ENCODE measurements at regions not wholly inside any gene's neighbourhood (a gene's known extent, or its start where the extent isn't known, plus 50 kb on each side); places are given as distances from the start of the nearest gene placed in this dataset.

DNA sequence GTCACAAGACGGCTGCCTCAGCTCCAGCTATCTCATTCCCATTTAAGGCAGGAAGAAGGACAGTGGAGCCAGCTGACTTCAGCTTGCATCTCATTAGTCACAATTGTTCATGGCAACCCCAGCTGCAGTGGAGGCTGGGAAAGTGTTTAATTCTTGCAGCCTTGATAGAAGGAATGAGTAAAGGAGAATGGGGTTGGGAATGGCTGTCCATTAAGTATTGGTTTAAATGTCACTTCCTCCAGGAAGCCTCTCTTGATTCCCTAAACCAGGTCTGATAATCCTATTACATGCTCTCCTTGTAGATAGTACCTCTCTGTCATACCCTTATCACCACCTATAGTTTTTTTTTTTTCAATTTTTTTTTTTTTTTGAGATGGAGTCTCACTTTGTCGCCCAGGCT is 166.4 kb downstream of the TFAP2C start:
- FAIRE-seq (no peak), DNase-seq (ENCODE audit: extremely low spot score, insufficient read length, low read depth) (no peak)

GRCh38 chr20:56796345-56796744 is 167.2 kb downstream of the TFAP2C start:
- DNase-seq (ENCODE audit: extremely low spot score, insufficient read length, low read depth) (no peak), FAIRE-seq (no peak)

- DNase-seq (ENCODE audit: extremely low spot score, insufficient read length, low read depth) (no peak), FAIRE-seq (no peak)
Measured at GRCh38 chr20:56797023-56797422, 167.9 kb downstream of the TFAP2C start.

- DNase-seq (ENCODE audit: extremely low spot score, insufficient read length, low read depth) (no peak), FAIRE-seq (no peak)
Measured at GRCh38 chr20:56798634-56799033, 169.5 kb downstream of the TFAP2C start.

DNA sequence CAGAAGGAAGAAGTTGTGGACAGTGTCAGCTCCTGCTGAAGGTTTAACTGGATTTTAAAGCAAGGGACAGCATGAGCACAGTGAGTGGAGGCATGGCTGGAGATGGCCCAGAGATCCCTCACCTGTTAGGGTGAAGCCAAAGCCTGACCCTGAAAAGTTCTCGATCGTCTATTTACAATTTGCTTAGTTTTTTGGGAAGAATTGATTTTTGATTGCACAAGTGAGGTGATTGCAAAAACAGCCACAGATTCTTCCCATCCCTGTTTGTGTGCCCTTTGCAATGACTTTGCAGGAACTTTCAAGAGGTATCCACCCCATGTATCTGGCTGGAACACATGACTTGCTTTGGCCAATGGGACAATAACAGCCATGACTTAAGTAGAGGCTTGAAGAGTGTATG is 170.1 kb downstream of the TFAP2C start:
- FAIRE-seq (no peak), DNase-seq (ENCODE audit: extremely low spot score, insufficient read length, low read depth) (no peak)

DNA sequence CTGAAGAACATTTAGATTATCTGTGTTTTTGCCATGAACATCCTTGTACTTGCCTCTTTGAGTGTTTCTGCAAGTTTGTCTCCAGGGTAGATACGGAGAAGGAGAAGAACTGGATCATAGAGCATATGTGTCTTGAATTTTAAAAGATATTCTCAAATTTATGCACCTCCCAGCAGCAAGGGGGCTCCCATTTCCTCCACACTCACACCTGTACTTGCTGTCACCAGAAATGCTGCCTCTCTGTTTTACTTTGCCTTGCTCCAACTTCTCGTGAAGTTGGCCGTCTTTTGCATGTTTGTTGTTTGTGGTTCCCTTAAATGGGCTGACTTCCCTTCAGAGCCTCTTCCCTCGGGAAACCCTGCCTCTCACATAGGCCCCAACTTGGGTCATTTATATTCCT is 171.0 kb downstream of the TFAP2C start:
- no peak for FAIRE-seq
- no peak for DNase-seq (ENCODE audit: extremely low spot score, insufficient read length, low read depth)

DNA sequence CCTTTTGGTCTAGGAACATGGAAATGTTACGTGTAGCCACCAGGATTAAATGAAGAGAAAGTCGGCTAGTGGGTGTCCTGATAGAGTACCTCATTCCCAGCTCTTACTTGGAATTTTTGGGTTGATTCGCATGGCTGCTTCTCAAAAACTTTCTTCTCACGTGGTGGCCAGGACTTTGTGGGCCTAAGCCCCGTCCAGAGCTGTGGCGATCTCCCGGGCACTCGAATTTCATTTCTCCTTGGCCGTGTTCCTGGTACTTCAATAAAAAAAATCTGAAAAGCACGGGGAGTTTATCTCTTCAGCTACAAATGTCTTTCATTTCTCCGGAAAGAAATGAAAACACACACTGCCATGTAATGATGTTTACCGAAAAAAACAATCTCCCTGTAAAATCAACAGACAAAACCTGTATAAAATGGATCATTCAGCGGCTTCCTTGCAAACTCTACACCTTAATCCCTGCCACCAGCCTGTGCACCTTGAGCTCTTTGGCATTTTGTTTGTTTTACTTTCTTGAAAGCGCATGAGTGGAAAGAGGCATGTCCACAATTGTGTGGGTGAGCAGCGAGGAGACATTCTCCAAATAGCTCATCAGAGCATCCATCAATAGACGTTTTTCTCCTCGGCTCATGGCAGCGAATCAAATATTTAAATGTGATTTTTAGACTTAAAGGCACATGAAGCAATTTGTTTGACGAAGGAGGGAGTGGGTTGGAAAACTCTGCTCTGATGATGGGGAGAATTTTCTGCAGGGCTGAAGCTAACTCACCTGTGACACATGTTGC is 173.1 kb downstream of the TFAP2C start:
- no peak for DNase-seq (ENCODE audit: extremely low spot score, insufficient read length, low read depth)
- no peak for FAIRE-seq

- FAIRE-seq (no peak), DNase-seq (ENCODE audit: extremely low spot score, insufficient read length, low read depth) (no peak)
Measured at GRCh38 chr20:56802805-56803204, 173.7 kb downstream of the TFAP2C start.

GRCh38 chr20:56805313-56805712 is 176.2 kb downstream of the TFAP2C start:
- DNase-seq (ENCODE audit: extremely low spot score, insufficient read length, low read depth) (no peak), FAIRE-seq (no peak)

DNA sequence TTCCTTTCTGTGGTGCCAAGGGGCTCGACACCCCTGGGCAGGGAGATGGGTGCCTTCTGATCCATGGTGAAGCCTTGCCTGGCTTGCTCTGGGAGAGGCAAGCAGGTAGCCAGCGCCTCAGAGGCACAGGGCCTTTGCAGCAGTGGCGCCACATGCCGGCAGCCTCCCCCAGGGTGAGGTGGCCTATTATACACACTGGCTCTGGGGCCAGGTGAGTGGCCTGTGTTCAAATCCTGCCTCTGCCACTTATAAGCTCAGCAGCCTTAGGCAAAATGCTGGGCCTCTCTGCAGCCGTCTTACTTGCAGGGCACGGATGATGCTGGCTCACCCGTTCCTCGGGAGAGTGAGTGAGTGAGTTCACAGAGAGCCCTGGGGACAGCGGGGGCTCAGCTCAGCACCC is 176.9 kb downstream of the TFAP2C start:
- no peak for DNase-seq (ENCODE audit: extremely low spot score, insufficient read length, low read depth)
- FAIRE-seq = no peak

GRCh38 chr20:56806952-56807517 is 177.9 kb downstream of the TFAP2C start:
- no peak for FAIRE-seq
- DNase-seq (ENCODE audit: extremely low spot score, insufficient read length, low read depth) = no peak

DNA sequence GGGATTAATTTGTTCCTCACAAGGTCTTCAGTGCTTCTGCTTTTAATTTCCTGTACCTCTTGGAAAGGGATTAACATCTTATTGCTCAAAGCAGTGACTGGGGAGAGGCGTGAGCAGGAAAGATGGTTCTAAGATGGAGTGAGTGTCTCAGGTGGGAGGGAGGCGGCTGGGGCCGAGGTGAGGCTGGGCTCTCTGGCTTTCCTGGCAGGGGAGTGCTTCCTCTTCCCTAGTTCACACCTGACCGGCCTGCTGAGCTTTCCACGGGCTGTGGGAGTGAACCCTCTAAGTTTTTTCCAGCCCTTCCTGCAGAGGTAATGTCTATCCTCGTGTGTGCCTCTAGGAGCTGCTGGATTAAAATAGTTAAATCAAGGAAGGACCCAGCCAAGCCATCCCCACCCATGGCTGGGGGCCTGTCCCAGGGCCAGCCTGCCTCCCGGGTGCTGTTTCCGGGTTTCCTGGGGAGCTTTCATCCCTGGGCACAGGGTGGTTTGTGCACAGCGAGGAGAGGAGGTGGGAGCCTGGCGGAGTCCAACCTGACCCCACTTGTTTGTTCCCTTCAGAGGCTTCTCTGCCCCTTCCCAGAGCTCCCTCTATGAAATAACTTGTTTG is 179.1 kb downstream of the TFAP2C start:
- DNase-seq (ENCODE audit: extremely low spot score, insufficient read length, low read depth) (no peak), FAIRE-seq (no peak)

- FAIRE-seq (no peak), DNase-seq (ENCODE audit: extremely low spot score, insufficient read length, low read depth) (no peak)
Measured at GRCh38 chr20:56808732-56809131, 179.6 kb downstream of the TFAP2C start.

- DNase-seq (ENCODE audit: extremely low spot score, insufficient read length, low read depth) (no peak), FAIRE-seq (no peak)
Measured at GRCh38 chr20:56809668-56810067, 180.6 kb downstream of the TFAP2C start.

DNA sequence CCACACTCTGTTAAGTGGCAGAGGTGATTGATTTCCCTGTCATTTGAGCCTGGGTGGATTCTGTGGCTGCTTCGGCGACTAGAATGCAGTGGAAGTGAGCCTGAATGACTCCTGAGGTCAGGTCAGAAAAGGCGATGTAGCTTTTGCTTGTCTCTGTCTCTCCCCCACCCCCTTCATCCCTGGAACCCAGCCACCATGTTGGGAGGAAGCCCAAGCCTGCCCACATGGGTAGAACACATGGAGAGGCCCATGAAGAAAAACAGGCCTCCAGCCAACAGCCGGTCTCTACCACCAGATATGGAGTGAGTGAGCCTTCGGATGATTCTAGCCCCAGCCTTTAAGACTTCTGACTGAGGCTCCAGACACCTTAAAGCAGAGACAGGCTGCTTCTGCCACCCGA is 181.0 kb downstream of the TFAP2C start:
- no peak for DNase-seq (ENCODE audit: extremely low spot score, insufficient read length, low read depth)
- FAIRE-seq = no peak

DNA sequence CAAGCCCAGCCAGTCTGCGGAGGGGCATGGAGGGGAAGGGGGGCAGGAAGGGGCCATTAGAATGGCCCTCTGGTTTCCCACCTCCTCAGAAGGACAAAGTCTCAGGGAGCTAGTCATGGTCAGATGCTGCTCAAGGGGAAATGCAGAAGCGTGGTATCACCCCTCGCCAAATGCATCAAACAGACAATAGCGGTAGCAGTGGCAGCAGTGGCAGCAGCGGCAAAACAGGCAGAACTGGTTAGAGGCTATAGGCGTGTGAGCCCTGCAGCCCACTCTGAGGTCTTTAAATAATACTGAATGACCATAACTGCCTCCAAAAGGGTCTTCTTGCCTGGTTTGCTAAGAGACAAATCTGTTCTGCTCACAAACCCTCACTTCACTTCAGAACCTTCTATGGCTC is 186.7 kb downstream of the TFAP2C start:
- FAIRE-seq (no peak), DNase-seq (ENCODE audit: extremely low spot score, insufficient read length, low read depth) (no peak)

DNA sequence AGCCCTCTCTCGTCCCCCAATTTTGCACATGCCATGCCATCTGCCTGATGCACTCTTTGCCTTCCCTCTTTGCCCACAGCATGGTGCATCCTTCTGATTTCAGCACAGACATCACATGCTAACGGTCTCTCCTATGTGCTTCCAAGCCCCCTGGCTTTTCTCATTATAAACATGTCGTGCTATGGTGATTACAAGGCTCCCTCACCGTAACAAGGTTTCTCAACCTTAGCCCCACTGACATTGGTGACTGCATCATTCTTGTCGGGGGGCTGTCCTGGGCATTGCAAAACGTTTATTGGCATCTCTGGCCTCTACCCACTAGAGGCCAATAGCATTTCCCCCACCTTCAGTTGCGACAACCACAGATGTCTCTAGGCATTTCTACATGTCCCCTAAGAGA is 187.2 kb downstream of the TFAP2C start:
- no peak for DNase-seq (ENCODE audit: extremely low spot score, insufficient read length, low read depth)
- no peak for FAIRE-seq

GRCh38 chr20:56817780-56818675 is 188.9 kb downstream of the TFAP2C start:
- FAIRE-seq (no peak), DNase-seq (ENCODE audit: extremely low spot score, insufficient read length, low read depth) (no peak)

DNA sequence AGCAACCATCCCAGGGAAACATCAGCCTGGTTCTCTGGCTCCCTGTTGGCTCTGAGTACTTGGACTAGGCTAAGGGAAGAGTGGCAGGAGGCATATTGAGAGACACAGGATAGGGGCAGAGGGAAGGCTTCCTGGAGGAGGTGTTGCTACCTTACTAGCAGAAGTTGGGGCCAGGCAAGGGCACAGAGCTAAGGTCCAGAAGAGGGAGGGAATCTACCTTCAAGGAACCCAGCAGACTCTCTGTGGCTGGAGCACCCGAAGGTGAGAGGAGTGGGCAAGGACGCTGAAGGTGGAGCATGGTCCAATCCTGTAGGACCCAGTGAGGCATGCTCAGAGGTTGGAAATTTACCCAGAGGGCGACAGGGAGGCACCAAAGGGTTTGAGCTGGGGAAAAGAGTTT is 191.9 kb downstream of the TFAP2C start:
- no peak for FAIRE-seq
- DNase-seq (ENCODE audit: extremely low spot score, insufficient read length, low read depth) = no peak

DNA sequence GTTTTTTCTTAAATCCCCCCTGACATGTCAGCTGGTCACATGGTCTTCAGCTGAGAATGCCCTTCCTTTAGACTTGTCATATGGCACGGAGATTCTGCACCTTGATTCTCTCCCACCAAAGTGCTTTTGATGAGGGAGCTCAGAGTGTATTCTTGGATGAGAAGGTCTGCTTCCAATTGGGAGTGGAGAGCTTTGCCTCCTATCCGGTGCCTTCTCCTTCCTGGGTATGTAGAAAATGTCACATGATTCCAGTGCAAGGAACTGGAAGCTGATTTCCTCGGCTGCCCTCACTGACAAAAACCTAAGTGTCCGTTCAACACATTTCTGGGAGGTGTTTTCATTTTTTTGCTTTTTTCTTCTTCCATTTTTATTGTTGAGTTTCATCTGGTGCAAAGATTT is 197.2 kb downstream of the TFAP2C start:
- no peak for FAIRE-seq

More for the DNA sequence above, 197.2 kb downstream of the TFAP2C start:
- no peak for DNase-seq (ENCODE audit: extremely low spot score, insufficient read length, low read depth)
